ENCODE measurements at regions not wholly inside any gene's neighbourhood (a gene's known extent, or its start where the extent isn't known, plus 50 kb on each side); places are given as distances from the start of the nearest gene placed in this dataset.
"Not testable (repeated sequence)": the region's sequence is repeated elsewhere in the genome, so short reads cannot be mapped to it uniquely, and the experiment has no call there.

DNA sequence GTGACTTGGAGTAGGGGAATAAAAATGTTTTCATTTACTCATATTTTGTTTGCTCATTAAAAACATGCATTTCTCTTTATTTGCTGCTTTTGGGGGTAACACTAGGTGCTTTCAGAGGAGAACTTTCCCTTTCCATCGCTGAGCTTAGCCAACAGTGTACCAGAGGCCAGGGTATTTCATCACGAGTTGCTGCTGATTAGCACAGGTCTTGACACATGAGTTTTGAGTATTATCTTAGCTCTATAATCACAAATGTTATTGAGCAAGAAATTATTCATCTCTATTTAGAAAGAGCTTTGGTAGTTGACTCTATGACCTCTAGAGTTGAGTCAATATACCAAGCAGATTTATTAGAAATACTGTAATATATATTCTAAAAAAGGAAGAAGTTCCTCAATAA lies 375.9 kb downstream of the NXPH1 start:
- DNase-seq, result no peak

GRCh38 chr7:8817448-8818036 lies 384.1 kb downstream of the NXPH1 start:
- no peak for DNase-seq

DNA sequence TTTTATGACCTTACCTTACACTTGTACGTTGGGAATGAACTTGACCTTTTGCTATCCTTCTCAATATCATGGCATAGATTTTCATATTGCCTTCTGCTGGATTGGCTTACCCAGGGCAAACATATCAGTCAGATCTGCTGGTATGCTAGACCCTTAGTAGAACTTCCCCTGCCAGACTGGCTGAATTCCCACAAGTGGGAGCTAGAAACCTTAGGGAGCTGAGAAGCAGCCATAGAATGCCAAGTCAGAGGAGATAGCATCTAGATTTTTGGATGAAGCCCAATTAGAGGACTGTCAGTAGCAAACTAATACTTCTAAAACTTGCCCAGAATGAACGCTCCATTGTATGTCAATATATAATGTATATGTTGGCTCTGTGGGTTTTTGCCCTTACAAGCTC lies 385.0 kb downstream of the NXPH1 start:
- no peak for DNase-seq

DNA sequence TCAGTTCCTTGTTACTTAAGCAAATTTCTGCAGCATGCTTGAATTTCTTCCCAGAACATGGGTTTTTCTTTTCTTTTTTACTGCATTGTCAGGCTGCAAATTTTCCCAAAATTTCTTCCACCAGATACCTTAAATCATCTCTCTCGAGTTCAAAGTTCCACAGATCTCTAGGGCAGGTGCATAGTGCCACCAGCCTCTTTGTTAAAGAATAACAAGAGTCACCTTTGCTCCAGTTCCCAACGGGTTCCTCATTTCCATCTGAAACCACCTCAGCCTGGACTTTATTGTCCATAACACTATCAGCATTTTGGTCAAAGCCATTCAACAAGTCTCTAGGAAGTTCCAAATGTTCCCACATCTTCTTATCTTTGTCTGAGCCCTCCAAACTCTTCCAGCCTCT lies 389.2 kb downstream of the NXPH1 start:
- DNase-seq, result no peak

DNA sequence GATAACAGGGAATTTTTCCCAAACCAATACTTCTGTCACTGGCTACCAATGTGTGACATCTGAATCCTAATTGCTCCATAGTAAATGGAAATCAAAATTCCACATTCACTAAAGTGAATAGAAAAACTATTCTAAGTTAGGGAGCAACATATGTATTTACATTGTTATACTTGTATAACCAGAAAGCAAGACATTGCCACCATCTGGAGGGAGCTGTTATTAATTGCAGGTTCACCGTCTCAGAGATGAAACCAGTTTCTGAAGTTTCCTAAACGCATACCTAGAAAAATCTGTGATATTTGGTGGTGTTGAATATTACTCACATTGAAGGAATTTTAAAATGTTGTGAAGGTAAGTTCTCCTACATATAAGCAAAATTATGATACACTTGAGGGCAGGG lies 390.1 kb downstream of the NXPH1 start:
- DNase-seq, result no peak

GRCh38 chr7:8827329-8827728 lies 393.9 kb downstream of the NXPH1 start:
- DNase-seq, result no peak

GRCh38 chr7:8829100-8829499 lies 395.7 kb downstream of the NXPH1 start:
- no peak for DNase-seq

GRCh38 chr7:8831376-8831775 lies 398.0 kb downstream of the NXPH1 start:
- DNase-seq, result no peak

DNA sequence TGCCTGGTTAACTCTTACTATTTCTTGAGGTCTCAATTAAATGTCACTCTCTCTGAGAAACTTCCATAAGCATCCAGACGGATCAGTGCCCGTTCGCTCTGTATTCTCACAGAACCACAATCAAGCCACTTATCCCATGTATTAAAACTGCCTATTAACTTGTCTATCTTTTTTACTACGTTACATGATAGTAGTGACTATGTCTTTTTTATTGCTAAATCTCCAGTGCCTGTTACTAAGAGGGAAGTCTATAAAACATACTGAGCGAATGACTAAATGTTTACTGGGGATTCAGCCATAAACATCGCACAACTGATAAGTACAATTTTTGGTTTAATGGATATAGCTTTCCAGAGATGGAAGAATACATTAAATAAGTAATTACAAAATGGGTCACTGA lies 399.9 kb downstream of the NXPH1 start:
- no peak for DNase-seq

GRCh38 chr7:8841171-8841570 lies 407.8 kb downstream of the NXPH1 start:
- no peak for DNase-seq

- DNase-seq, result no peak
These were observed 438.3 kb downstream of the NXPH1 start for GRCh38 chr7:8871716-8872115.

GRCh38 chr7:8881916-8882315 lies 448.5 kb downstream of the NXPH1 start:
- no peak for DNase-seq

- no peak for DNase-seq
These were observed 452.1 kb downstream of the NXPH1 start for GRCh38 chr7:8885480-8886000.

DNA sequence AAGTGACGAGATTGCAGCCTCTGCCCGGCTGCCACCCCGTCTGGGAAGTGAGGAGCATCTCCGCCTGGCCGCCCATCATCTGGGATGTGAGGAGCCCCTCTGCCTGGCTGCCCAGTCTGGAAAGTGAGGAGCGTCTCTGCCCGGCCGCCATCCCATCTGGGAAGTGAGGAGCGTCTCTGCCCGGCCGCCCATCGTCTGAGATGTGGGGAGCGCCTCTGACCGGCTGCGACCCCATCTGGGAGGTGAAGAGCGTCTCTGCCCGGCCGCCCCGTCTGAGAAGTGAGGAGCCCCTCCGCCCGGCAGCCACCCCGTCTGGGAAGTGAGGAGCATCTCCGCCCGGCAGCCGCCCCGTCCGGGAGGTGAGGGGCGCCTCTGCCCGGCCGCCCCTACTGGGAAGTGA lies 456.9 kb downstream of the NXPH1 start:
- not testable (repeated sequence) for DNase-seq

DNA sequence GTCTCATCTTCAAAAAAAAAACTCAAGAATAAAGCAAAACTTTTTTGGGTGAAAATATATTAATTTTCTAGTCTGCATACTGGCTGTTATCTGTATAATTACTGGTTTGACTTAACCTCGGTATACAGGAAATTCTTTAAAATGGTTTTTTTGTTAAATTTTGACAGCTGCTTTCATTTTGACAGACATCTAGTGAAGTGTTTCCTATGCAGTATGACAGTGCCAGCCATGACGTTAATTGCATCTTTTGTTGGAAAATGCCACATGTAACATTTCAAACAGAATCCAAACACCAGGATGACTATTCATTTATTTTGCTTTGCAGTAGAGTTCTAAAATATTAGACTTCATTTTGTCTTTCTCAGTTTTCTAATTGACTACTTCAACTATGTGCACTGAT lies 460.4 kb downstream of the NXPH1 start:
- DNase-seq, result no peak

- no peak for DNase-seq
These were observed 473.1 kb downstream of the NXPH1 start for GRCh38 chr7:8906396-8907075.

GRCh38 chr7:8908889-8909288 lies 475.5 kb downstream of the NXPH1 start:
- no peak for DNase-seq

GRCh38 chr7:8913682-8914081 lies 480.3 kb downstream of the NXPH1 start:
- no peak for DNase-seq

DNA sequence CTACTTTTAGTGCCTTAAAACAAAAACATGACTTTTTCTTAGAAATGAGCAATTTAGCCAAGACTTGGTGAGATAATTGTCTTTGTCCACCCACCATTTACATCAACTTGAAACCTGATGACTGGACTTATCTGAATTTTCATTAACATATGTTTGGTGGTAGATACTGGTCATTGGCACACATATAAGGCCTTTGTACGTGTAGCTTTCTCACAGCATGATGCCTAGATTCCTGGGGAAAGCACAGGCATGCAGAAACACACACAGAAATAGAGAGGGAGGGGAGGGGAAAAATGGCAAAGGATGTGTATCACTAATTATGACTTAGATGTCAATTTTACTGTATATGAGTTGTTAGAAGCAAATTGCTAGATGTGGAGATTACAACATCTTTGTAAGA lies 488.4 kb downstream of the NXPH1 start:
- no peak for DNase-seq

DNA sequence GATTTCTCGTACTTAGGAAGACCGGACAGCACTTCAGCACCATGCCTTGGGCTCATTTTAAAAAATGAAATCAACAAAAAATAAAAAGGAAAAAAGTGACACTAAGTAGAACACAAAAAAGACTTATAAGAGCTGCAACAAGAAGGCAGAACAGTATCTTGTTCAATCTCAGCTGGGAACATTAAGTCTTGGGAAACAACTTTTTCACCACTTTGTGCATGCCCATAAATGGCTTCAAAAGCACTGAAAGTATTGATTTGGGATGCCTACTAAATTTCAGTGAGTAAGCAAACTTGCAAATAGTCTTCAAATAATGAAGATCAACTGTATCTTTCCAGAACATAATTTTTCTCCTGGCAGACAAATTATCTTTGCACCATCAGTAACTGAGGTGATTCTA lies 489.3 kb downstream of the NXPH1 start:
- no peak for DNase-seq

GRCh38 chr7:8923164-8923806 lies 489.9 kb downstream of the NXPH1 start:
- no peak for DNase-seq

- no peak for DNase-seq
These were observed 498.7 kb downstream of the NXPH1 start for GRCh38 chr7:8931906-8932646.

GRCh38 chr7:8932751-8933150 lies 499.3 kb downstream of the NXPH1 start:
- DNase-seq, result no peak

DNA sequence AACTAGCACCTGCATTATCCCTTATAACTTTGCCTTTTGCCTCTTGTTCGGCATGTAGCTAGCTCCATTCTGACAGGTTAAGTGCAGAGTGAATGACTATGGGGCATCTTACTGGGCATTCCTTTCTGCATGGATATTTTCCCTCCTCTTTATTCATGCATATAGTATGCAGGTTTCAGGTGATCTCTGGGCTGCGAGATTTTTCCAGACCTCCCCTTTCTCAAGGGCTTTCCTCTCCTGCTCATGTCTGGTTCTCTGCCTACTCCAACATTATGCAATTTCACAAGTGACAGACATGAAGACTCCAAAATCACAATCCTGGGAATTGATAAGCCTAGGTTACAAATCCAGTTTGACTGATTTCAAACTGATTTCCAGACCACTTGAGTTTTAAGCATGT lies 503.8 kb downstream of the NXPH1 start:
- no peak for DNase-seq

Measured in stimulated activated CD4-positive, alpha-beta T cell treated with anti-CD3 and anti-CD28 coated beads, Interleukin-2, amount 100 ng/mL, for 48 hours (primary cell).